IMR-90 (cell line): ENCODE measurements at regions not wholly inside any gene's neighbourhood (a gene's known extent, or its start where the extent isn't known, plus 50 kb on each side); places are given as distances from the start of the nearest gene placed in this dataset.

ENCODE experiments used
- ATAC-seq: fragments of 200-7000 bp; cut with Tn5 transposase; 2 replicates; pipeline ENCODE4 v1.9.1; 2020; ENCODE audit warnings: low read depth, mild to moderate bottlenecking, moderate library complexity
- BruUV-seq: library from RNA; stranded (reverse); fragments of 400-500 nt; replicated peaks from 2 replicates; lab custom pipeline; 2021; lab: Mats Ljungman, UMichigan
- CTCF ChIA-PET: fragments of 300-600 bp; formaldehyde crosslinking; extraction: SDS; loops from one replicate; lab custom pipeline; 2021; ENCODE audit warnings: antibody characterized with exemption; lab: Yijun Ruan, JAX
- POLR2A ChIA-PET: fragments of 300-600 bp; sonication (Branson Sonifier 250); formaldehyde crosslinking; loops from one replicate; lab custom pipeline; 2022; ENCODE audit warnings: antibody characterized with exemption; ENCODE audit not compliant: unreplicated experiment; lab: Charles Lee
- DNase-seq: peaks from one replicate; pipeline ENCODE4 v3.0.0; 2013
- H2AFZ ChIP-seq: replicated peaks from 2 replicates; pipeline ENCODE3; 2013; ENCODE audit warnings: low read length, mild to moderate bottlenecking; ENCODE audit not compliant: poor library complexity
- H2AK5ac ChIP-seq: 2 replicates; pipeline ENCODE4 v1.6.1; 2013; ENCODE audit warnings: low read depth, low read length, inconsistent platforms
- H2AK9ac ChIP-seq: replicated peaks from 2 replicates; pipeline ENCODE3; 2013; ENCODE audit warnings: mild to moderate bottlenecking, low read depth, low read length, moderate library complexity; ENCODE audit not compliant: poor library complexity
- H2BK120ac ChIP-seq: 2 replicates; pipeline ENCODE4 v1.6.1; 2013; ENCODE audit warnings: low read depth, low read length, inconsistent platforms
- H2BK15ac ChIP-seq: 3 replicates; pipeline ENCODE4 v1.6.1; 2013; ENCODE audit warnings: low read depth, low read length, inconsistent platforms
- H2BK20ac ChIP-seq: 2 replicates; pipeline ENCODE4 v1.6.1; 2013; ENCODE audit warnings: low read depth, mild to moderate bottlenecking, inconsistent platforms, low read length, moderate library complexity
- H2BK5ac ChIP-seq: 2 replicates; pipeline ENCODE4 v1.6.1; 2013; ENCODE audit warnings: mild to moderate bottlenecking, low read depth, low read length, inconsistent platforms; ENCODE audit not compliant: poor library complexity, severe bottlenecking
- H3K14ac ChIP-seq: replicated peaks from 2 replicates; pipeline ENCODE4 v1.6.1; 2013; ENCODE audit warnings: low read depth, low read length, inconsistent platforms
- H3K18ac ChIP-seq: 2 replicates; pipeline ENCODE4 v1.6.1; 2013; ENCODE audit warnings: low read depth, low read length, control low read depth
- H3K23ac ChIP-seq: 2 replicates; pipeline ENCODE4 v1.6.1; 2013; ENCODE audit warnings: low read depth, low read length, inconsistent platforms
- H3K27ac ChIP-seq: 2 replicates; pipeline ENCODE4 v1.5.1; 2013; ENCODE audit warnings: mild to moderate bottlenecking, control low read depth, low read length; ENCODE audit not compliant: insufficient read depth
- H3K27me3 ChIP-seq: 2 replicates; pipeline ENCODE4 v1.6.1; 2013; ENCODE audit warnings: low read length; ENCODE audit not compliant: control insufficient read depth, insufficient read depth
- H3K36me3 ChIP-seq: 2 replicates; pipeline ENCODE4 v1.6.1; 2013; ENCODE audit warnings: low read length, mixed read lengths; ENCODE audit not compliant: control insufficient read depth, insufficient read depth
- H3K4ac ChIP-seq: 2 replicates; pipeline ENCODE4 v1.6.1; 2013; ENCODE audit warnings: low read depth, low read length, inconsistent platforms
- H3K4me1 ChIP-seq: 2 replicates; pipeline ENCODE4 v1.6.1; 2013; ENCODE audit warnings: low read length, mixed read lengths; ENCODE audit not compliant: control insufficient read depth, insufficient read depth
- H3K4me2 ChIP-seq: 2 replicates; pipeline ENCODE4 v1.6.1; 2013; ENCODE audit warnings: low read depth, mild to moderate bottlenecking, control low read depth, low read length, moderate library complexity
- H3K4me3 ChIP-seq: 2 replicates; pipeline ENCODE4 v1.5.1; 2013; ENCODE audit warnings: low read depth, mild to moderate bottlenecking, control low read depth, low read length, moderate library complexity; ENCODE audit not compliant: insufficient read depth
- H3K56ac ChIP-seq: 2 replicates; pipeline ENCODE4 v1.6.1; 2013; ENCODE audit warnings: low read length, inconsistent platforms; ENCODE audit not compliant: insufficient read depth; ENCODE audit errors: extremely low read depth
- H3K79me1 ChIP-seq, 2 experiments: 2 replicates each; pipeline ENCODE4 v1.6.1; 2013; ENCODE audit warnings: low read length in 2 of 2, inconsistent platforms in 1 of 2, low read depth in 1 of 2
- H3K9ac ChIP-seq: 2 replicates; pipeline ENCODE4 v1.6.1; 2013; ENCODE audit warnings: low read depth, low read length, control low read depth
- H3K9me1 ChIP-seq: 2 replicates; pipeline ENCODE4 v1.6.1; 2013; ENCODE audit warnings: low read length, inconsistent platforms; ENCODE audit not compliant: insufficient read depth
- H3K9me3 ChIP-seq: 2 replicates; pipeline ENCODE4 v1.6.1; 2013; ENCODE audit warnings: low read length; ENCODE audit not compliant: control insufficient read depth, insufficient read depth
- H4K20me1 ChIP-seq: 2 replicates; pipeline ENCODE4 v1.6.1; 2013; ENCODE audit warnings: low read length, inconsistent platforms; ENCODE audit not compliant: insufficient read depth
- H4K5ac ChIP-seq: 2 replicates; pipeline ENCODE4 v1.6.1; 2013; ENCODE audit warnings: mild to moderate bottlenecking, low read depth, low read length, control low read depth
- H4K8ac ChIP-seq, 2 experiments: 2 replicates each; pipeline ENCODE4 v1.6.1; 2013; ENCODE audit warnings: low read depth in 2 of 2, low read length in 2 of 2, control low read depth in 1 of 2, inconsistent platforms in 1 of 2
- H4K91ac ChIP-seq: 2 replicates; pipeline ENCODE4 v1.6.1; 2013; ENCODE audit warnings: low read depth, low read length, inconsistent platforms; ENCODE audit not compliant: insufficient read depth
- CHD1 ChIP-seq: IDR thresholded peaks from 2 replicates; pipeline ENCODE4 v1.6.1; 2012; ENCODE audit warnings: low read depth, low read length, improper control_type of control experiment
- RCOR1 ChIP-seq: IDR thresholded peaks from 2 replicates; pipeline ENCODE4 v1.6.1; 2012; ENCODE audit warnings: mild to moderate bottlenecking, low read length, improper control_type of control experiment; ENCODE audit not compliant: insufficient replicate concordance
- WGBS, 2 experiments: methylation state at CpG; one replicate each; pipeline versions ENCODE4 v1.1.5 to v1.1.7; 2013; ENCODE audit warnings: missing lambda C conversion rate in 2 of 2; ENCODE audit not compliant: insufficient read length in 1 of 2; ENCODE audit errors: extremely low coverage in 2 of 2; 5-methylcytosine and 5-hydroxymethylcytosine counted together
- dilution Hi-C: fragments of 300-500 bp; cut with HindIII; formaldehyde crosslinking; loops from one replicate; pipeline ENCODE4 v1.14.3; 2018; ENCODE audit warnings: low sequenced_read_pairs; ENCODE audit not compliant: unreplicated experiment
- in situ Hi-C: fragments of 300-500 bp; cut with MboI; formaldehyde crosslinking; loops from 3 replicates; pipeline ENCODE4 v1.14.3; 2019; ENCODE audit warnings: low sequenced_read_pairs, inconsistent platforms, mixed read lengths
- intact Hi-C: fragments of 100-400 bp; cut with micrococcal nuclease; formaldehyde crosslinking; loops from 2 replicates; pipeline ENCODE4 v1.10.0; 2022
- TF ChIP-seq, protein P1 (sequence below): fragments of 150-350 bp; IDR thresholded peaks from 2 replicates; pipeline ENCODE4 v1.6.1; 2017; ENCODE audit warnings: mild to moderate bottlenecking, antibody characterized with exemption, low read length, low read depth
- TF ChIP-seq, protein P2 (sequence below): conservative IDR thresholded peaks from 2 replicates; pipeline ENCODE4 v1.5.1; 2012; ENCODE audit warnings: mild to moderate bottlenecking, low read depth, low read length, improper control_type of control experiment

DNA sequence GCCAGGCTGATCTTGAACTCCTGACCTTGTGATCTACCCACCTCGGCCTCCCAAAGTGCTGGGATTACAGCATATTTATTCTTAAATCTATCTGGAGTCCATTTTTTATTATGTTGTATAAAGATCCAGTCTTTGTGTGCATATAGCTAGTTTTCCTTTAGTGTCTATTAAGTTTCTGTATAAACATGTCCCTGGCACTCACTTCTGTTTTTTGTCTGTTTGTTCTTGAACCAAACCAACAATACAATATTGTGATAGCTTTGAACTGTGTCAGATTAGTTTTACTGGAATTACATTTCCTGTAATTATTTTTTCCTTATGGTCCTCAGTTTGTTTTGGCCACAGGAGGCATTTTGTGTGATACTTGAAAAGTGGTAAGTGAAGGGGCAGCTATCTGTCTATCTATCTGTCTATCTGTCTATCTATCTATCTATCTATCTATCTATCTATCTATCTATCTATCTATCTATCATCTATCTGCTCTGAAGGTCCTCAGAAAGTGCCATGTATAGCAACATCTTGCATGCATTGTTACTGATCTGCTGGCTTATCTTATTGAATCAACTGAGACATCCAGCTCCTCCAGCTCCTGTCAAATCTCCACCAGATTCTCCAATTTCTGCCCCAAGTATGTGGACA is 70.9 kb upstream of the ACVR1 start:
- Histone ChIP-seq H2AFZ (no peak overlapping the region), H2BK20ac (no peak overlapping the region), H2BK15ac (no peak overlapping the region), H3K79me1 (no peaks in the 10 kb centered on the region), H3K9ac (no peak overlapping the region), H2AK5ac (no peak overlapping the region), H3K27ac (no peak overlapping the region), H4K5ac (no peak overlapping the region), H3K4ac (no peak overlapping the region), H3K4me1 (no peaks in the 10 kb centered on the region), H2BK120ac (no peak overlapping the region), H3K9me1 (no peaks in the 10 kb centered on the region), H3K56ac (no peak overlapping the region), H3K14ac (no peak overlapping the region), H4K91ac (no peak overlapping the region), H3K18ac (no peak overlapping the region), H2BK5ac (no peak overlapping the region), H3K36me3 (no peaks in the 10 kb centered on the region), H4K8ac (no peak overlapping the region), H3K4me3 (no peak overlapping the region), H3K23ac (no peak overlapping the region), H3K27me3 (peaks cover 1% of the 10 kb centered on the region; the same call in 1 of the 2 replicates), H4K20me1 (no peaks in the 10 kb centered on the region), H3K9me3 (no peaks in the 10 kb centered on the region), H2AK9ac (no peak overlapping the region), H3K4me2 (no peak overlapping the region)
- dilution Hi-C loops (no loop called here), in situ Hi-C loops (no loop called here), intact Hi-C loops (no loop called here)
- DNase-seq (no peak), ATAC-seq (no peak)
- ChIA-PET CTCF (no interaction called here), POLR2A (no interaction called here)
- no CpG with 5 or more reads among the region's 1 CpG for WGBS, 2 experiments
- TF ChIP-seq CHD1 = no peak
- TF ChIP-seq, protein P1, sequence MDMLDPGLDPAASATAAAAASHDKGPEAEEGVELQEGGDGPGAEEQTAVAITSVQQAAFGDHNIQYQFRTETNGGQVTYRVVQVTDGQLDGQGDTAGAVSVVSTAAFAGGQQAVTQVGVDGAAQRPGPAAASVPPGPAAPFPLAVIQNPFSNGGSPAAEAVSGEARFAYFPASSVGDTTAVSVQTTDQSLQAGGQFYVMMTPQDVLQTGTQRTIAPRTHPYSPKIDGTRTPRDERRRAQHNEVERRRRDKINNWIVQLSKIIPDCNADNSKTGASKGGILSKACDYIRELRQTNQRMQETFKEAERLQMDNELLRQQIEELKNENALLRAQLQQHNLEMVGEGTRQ = no peak
- no peak for TF ChIP-seq RCOR1
- TF ChIP-seq, protein P2, sequence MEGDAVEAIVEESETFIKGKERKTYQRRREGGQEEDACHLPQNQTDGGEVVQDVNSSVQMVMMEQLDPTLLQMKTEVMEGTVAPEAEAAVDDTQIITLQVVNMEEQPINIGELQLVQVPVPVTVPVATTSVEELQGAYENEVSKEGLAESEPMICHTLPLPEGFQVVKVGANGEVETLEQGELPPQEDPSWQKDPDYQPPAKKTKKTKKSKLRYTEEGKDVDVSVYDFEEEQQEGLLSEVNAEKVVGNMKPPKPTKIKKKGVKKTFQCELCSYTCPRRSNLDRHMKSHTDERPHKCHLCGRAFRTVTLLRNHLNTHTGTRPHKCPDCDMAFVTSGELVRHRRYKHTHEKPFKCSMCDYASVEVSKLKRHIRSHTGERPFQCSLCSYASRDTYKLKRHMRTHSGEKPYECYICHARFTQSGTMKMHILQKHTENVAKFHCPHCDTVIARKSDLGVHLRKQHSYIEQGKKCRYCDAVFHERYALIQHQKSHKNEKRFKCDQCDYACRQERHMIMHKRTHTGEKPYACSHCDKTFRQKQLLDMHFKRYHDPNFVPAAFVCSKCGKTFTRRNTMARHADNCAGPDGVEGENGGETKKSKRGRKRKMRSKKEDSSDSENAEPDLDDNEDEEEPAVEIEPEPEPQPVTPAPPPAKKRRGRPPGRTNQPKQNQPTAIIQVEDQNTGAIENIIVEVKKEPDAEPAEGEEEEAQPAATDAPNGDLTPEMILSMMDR = no peak
- BruUV-seq = no TSS peak
